A673 (cell line): ENCODE measurements at regions not wholly inside any gene's neighbourhood (a gene's known extent, or its start where the extent isn't known, plus 50 kb on each side); places are given as distances from the start of the nearest gene placed in this dataset.

Experiments
- CTCF ChIP-seq: fragments of 300-800, 200-600 bp; sonication (generic); conservative IDR thresholded peaks from 2 replicates; pipeline ENCODE4 v1.5.1; 2017; ENCODE audit warnings: low read depth, mild to moderate bottlenecking, antibody characterized with exemption, low read length, moderate library complexity, mixed read lengths
- EZH2 ChIP-seq: fragments of 200-600 bp; sonication (generic); IDR thresholded peaks from 2 replicates; pipeline ENCODE4 v1.6.1; 2017; ENCODE audit warnings: borderline replicate concordance, low read depth, mild to moderate bottlenecking, mixed read lengths, antibody characterized with exemption, low read length; ENCODE audit not compliant: poor library complexity, severe bottlenecking

- no peak for TF ChIP-seq CTCF
- TF ChIP-seq EZH2, result no peak
Observed at GRCh38 chr14:84247693-84248092, 1282.3 kb upstream of the FLRT2 start.
